Activated CD8-positive, alpha-beta T cell treated with anti-CD3 and anti-CD28 coated beads for 36 hours (primary cell): ENCODE measurements at regions not wholly inside any gene's neighbourhood (a gene's known extent, or its start where the extent isn't known, plus 50 kb on each side); places are given as distances from the start of the nearest gene placed in this dataset.

Experiments used
- ATAC-seq: fragments of 200-7000 bp; cut with Tn5 transposase; one replicate; pipeline ENCODE4 v1.10.0; 2021; ENCODE audit warnings: mild to moderate bottlenecking, moderate library complexity
- CTCF ChIA-PET: fragments of 350-600 bp; sonication (Branson Sonifier 250); formaldehyde crosslinking; loops from one replicate; lab custom pipeline; 2021; ENCODE audit warnings: antibody characterized with exemption; lab: Charles Lee
- POLR2A ChIA-PET: fragments of 350-600 bp; sonication (Branson Sonifier 250); formaldehyde crosslinking; loops from one replicate; lab custom pipeline; 2021; ENCODE audit warnings: antibody characterized with exemption; lab: Charles Lee
- DNase-seq: peaks from one replicate; pipeline ENCODE4 v3.0.0-alpha.2; 2020
- H3K27ac Mint-ChIP-seq: one replicate; pipeline ENCODE4 v1.8.0; 2021; ENCODE audit warnings: mild to moderate bottlenecking, mixed read lengths
- H3K27me3 Mint-ChIP-seq: one replicate; pipeline ENCODE4 v1.8.0; 2021; ENCODE audit warnings: mixed read lengths
- H3K36me3 Mint-ChIP-seq: one replicate; pipeline ENCODE4 v1.8.0; 2021; ENCODE audit warnings: low read depth, mixed read lengths
- H3K4me1 Mint-ChIP-seq: one replicate; pipeline ENCODE4 v1.8.0; 2021; ENCODE audit warnings: low read depth, mixed read lengths
- H3K4me3 Mint-ChIP-seq: one replicate; pipeline ENCODE4 v1.8.0; 2021; ENCODE audit warnings: mild to moderate bottlenecking, moderate library complexity, mixed read lengths
- H3K9me3 Mint-ChIP-seq: one replicate; pipeline ENCODE4 v1.8.0; 2021; ENCODE audit warnings: mixed read lengths
- intact Hi-C: fragments of 100-400 bp; cut with micrococcal nuclease; formaldehyde crosslinking; loops from one replicate; pipeline ENCODE4 v1.10.0; 2022
- TF ChIP-seq, protein P1 (sequence below): fragments of 200-600 bp; IDR thresholded peaks from one replicate; pipeline ENCODE4 v1.8.0; 2022; ENCODE audit warnings: antibody characterized with exemption, mild to moderate bottlenecking

DNA sequence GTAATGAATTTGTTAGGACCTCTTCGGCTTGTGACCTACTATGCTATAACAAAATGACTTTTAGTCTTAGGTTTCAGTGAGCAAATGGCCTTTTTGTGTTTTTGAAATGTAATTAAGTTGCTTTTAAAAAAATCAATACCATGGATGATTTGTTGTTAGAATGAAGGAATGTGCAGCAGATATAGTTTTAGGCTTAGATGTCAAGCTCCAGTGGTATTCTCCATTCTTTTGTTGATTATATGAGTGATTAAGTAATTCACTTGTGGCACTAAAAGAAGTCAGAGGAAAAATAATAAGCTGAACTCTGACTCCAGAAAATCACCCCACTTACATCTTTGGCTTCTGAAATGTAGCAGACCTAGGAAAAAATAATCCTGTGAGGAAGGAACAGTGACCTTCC, 474.1 kb upstream of the MIS18BP1 start:
- intact Hi-C loops = no loop called here
- CTCF ChIA-PET = no interaction called here
- POLR2A ChIA-PET = no interaction called here
- no peak overlapping the region for H3K4me3 Mint-ChIP-seq
- peaks cover 6% of the 10 kb centered on the region for H3K9me3 Mint-ChIP-seq
- TF ChIP-seq, protein P1, sequence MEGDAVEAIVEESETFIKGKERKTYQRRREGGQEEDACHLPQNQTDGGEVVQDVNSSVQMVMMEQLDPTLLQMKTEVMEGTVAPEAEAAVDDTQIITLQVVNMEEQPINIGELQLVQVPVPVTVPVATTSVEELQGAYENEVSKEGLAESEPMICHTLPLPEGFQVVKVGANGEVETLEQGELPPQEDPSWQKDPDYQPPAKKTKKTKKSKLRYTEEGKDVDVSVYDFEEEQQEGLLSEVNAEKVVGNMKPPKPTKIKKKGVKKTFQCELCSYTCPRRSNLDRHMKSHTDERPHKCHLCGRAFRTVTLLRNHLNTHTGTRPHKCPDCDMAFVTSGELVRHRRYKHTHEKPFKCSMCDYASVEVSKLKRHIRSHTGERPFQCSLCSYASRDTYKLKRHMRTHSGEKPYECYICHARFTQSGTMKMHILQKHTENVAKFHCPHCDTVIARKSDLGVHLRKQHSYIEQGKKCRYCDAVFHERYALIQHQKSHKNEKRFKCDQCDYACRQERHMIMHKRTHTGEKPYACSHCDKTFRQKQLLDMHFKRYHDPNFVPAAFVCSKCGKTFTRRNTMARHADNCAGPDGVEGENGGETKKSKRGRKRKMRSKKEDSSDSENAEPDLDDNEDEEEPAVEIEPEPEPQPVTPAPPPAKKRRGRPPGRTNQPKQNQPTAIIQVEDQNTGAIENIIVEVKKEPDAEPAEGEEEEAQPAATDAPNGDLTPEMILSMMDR = no peak
- no peaks in the 10 kb centered on the region for H3K27me3 Mint-ChIP-seq
- H3K27ac Mint-ChIP-seq = no peak overlapping the region
- H3K36me3 Mint-ChIP-seq = no peaks in the 10 kb centered on the region
- H3K4me1 Mint-ChIP-seq = no peaks in the 10 kb centered on the region
- DNase-seq (no peak), ATAC-seq (no peak)

DNA sequence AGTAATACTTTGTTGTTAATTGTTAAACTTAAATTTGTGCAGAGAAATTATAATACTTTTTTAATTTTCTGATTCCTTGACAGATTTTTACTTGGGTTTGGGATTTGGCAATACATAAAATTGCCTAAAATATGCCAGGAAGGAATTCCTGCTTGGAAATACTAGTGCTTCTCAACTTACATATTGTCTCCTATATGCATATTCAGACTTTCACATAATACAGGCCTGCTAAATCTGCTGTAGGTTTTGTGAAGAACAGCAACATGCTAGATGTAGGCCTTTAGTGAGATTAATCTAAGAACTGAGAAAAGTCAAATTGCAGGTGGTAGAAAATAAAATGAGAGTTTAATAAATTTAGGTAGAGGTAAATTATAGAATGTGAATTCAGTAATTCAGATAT, 468.5 kb upstream of the MIS18BP1 start:
- CTCF ChIA-PET = no interaction called here
- no peaks in the 10 kb centered on the region for H3K4me1 Mint-ChIP-seq

DNA sequence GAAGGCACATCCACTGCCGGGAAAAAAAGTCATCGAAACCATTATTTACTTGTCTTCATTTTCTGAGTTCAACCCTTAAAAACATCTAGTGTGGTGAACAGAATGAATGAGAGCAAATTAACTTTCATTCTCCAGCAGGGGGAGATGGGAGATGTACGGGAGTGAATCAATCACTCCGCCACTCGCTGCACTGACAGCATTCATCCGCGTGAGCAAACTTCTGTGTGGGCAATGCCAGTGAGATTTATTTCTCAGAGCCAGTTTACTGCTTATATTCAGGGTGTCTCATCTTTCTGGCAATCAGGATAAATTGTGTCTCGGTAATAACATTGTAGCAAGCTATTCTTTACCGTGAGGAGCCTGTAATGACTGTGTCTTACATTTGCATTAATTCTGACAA, 463.6 kb upstream of the MIS18BP1 start:
- H3K9me3 Mint-ChIP-seq = peaks cover 9% of the 10 kb centered on the region
- H3K4me1 Mint-ChIP-seq = no peaks in the 10 kb centered on the region
- intact Hi-C loops = no loop called here
- H3K36me3 Mint-ChIP-seq = no peaks in the 10 kb centered on the region
- ATAC-seq = no peak
- H3K27me3 Mint-ChIP-seq = no peaks in the 10 kb centered on the region
- ChIA-PET CTCF (interaction anchor here (1.4 kb wide), 1 partner anchor 17 kb away, joined by 3 read pairs; no protein-coding TSS in a partner anchor), POLR2A (no interaction called here)
- no peak overlapping the region for H3K4me3 Mint-ChIP-seq
- TF ChIP-seq, protein P1 = no peak
- DNase-seq = no peak
- H3K27ac Mint-ChIP-seq = no peak overlapping the region

More for the DNA sequence above, 468.5 kb upstream of the MIS18BP1 start:
- Mint-ChIP-seq H3K27ac (no peak overlapping the region), H3K36me3 (no peaks in the 10 kb centered on the region), H3K9me3 (peaks cover 6% of the 10 kb centered on the region), H3K27me3 (no peaks in the 10 kb centered on the region), H3K4me3 (no peak overlapping the region)
- no peak for DNase-seq
- no peak for ATAC-seq
- intact Hi-C loops = no loop called here
- TF ChIP-seq, protein P1 = no peak
- POLR2A ChIA-PET = no interaction called here

DNA sequence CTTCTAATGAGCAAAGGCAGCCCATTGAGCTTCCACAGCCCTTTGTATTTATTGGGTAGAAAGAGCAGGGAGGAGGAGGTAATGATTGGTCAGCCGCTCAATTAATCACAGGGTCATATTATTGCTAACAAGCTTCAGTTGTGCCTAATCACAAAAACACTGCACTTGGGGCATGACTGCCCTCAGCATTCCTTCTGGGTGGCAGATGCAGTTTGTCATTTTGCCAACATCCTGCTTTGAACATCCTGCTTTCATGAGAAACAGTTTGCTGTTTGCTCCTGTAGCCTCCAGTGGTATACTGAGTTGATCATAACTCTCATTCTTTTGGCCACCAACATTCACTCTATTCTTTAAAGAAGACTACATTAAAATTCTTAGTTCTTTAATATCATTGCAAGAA, 462.9 kb upstream of the MIS18BP1 start:
- no peak overlapping the region for H3K27ac Mint-ChIP-seq
- CTCF ChIA-PET = interaction anchor here (1.4 kb wide), 1 partner anchor 18 kb away, joined by 3 read pairs; no protein-coding TSS in a partner anchor
- POLR2A ChIA-PET = no interaction called here

DNA sequence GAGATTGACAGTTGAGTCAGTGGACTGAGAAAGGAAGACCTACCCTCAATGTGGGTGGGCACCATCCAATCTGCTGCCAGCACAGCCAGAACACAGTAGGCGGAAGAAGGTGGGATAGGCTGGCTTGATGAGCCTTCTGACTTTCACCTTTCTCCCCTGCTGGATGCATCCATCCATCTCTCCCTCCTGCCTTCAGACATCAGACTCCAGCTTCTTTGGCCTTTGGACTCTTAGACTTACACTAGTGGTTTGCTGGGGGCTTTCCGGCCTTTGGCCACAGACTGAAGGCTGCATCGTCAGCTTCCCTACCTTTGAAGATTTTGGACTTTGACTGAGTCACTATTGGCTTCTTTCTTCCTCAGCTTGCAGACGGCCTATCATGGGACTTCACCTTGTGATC, 456.5 kb upstream of the MIS18BP1 start:
- Mint-ChIP-seq H3K27me3 (no peaks in the 10 kb centered on the region), H3K27ac (no peak overlapping the region), H3K36me3 (no peaks in the 10 kb centered on the region), H3K4me3 (no peak overlapping the region), H3K9me3 (peaks cover under 1% of the 10 kb centered on the region), H3K4me1 (no peaks in the 10 kb centered on the region)
- CTCF ChIA-PET = no interaction called here
- POLR2A ChIA-PET = no interaction called here
- TF ChIP-seq, protein P1 = no peak
- no peak for DNase-seq
- no peak for ATAC-seq
- intact Hi-C loops = no loop called here

More for the DNA sequence above, 462.9 kb upstream of the MIS18BP1 start:
- intact Hi-C loops = no loop called here
- Mint-ChIP-seq H3K4me3 (no peak overlapping the region), H3K4me1 (no peaks in the 10 kb centered on the region), H3K27me3 (no peaks in the 10 kb centered on the region), H3K9me3 (peaks cover 9% of the 10 kb centered on the region), H3K36me3 (no peaks in the 10 kb centered on the region)
- ATAC-seq (no peak), DNase-seq (no peak)
- TF ChIP-seq, protein P1 = no peak
